ENCODE measurements at regions not wholly inside any gene's neighbourhood (a gene's known extent, or its start where the extent isn't known, plus 50 kb on each side); places are given as distances from the start of the nearest gene placed in this dataset.

DNA sequence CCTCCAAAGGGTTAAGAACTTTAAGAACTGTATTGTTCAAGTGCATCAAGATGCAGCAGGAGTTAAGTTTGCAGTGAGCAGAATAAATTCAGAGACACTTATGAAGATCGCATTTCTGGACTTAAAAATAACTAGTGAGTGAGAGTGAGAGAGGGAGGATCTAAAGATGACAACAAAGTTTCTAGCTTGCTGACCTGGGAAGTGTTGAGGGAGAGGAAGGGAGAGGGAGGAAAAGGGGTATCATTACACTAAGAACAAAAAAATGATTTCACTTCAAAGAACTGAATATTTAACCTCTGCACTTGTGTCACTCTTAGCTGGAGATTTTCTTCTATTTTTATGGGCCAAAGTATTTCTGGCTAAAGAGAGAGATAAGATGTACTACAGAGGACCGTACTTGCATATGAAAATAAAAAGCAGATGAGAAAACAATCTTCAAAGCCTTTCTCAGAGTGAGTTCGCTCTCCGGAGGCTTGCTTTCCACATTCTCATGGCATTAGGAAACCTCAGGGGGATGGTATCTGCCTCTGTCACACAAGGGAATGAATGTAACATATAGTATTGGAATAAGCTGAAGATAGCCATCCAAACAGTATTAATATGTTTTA lies 91.4 kb upstream of the TJP1 start:
- ATAC-seq = no peak
- H3K27ac ChIP-seq (ENCODE audit: extremely low read length, insufficient read depth, low read length) = no peak overlapping the region
- BruUV-seq (replicated peaks) = no TSS peak

DNA sequence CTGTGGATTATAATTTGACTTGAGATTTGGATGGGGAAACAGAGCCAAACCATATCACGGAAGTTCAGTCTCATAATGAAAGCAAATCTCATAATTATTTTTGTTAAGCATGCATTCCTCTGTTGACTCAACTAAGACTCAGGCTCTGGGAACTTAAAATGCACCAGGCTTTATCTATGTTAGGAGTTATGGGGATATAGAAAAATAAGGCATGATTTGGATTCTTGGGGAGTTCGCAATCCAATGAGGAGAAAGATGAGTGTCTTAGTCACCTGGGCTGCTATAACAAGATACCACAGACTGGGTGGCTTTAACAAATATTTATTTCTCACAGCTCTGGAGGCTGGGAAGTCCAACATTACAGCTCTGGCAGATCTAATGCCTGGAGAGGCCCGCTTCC lies 89.4 kb upstream of the TJP1 start:
- BruUV-seq (replicated peaks) = no TSS peak
- in situ Hi-C loops (cut with HindIII; ENCODE audit: extremely low pct_ligation_motif_present, low pct_unique_long_range_greater_than_20kb) = no loop called here
- Histone ChIP-seq H3K4me3 (replicated peaks in 1 of 3; ENCODE audit: insufficient read depth in 1 of 3, low read depth in 2 of 3, low read length in 3 of 3) (no peak overlapping the region), H3K27me3 (ENCODE audit: control insufficient read depth in 1 of 2, insufficient read depth in 2 of 2, low read length in 2 of 2) (no peaks in the 10 kb centered on the region), H3K79me2 (ENCODE audit: insufficient read depth, low read length) (no peaks in the 10 kb centered on the region), H4K20me1 (ENCODE audit: insufficient read depth, low read length) (no peaks in the 10 kb centered on the region), H3K4me2 (ENCODE audit: low read depth, low read length) (no peak overlapping the region), H3K4me1 (ENCODE audit: insufficient read depth, low read length) (no peaks in the 10 kb centered on the region), H2AFZ (ENCODE audit: low read length) (no peak overlapping the region), H3K36me3 (replicated peaks in 1 of 2; ENCODE audit: control insufficient read depth in 1 of 2, insufficient read depth in 2 of 2, low read length in 2 of 2) (no peaks in the 10 kb centered on the region), H3K9me3 (ENCODE audit: low read length) (peaks cover 12% of the 10 kb centered on the region; the same call in 1 of the 2 replicates), H3K27ac (ENCODE audit: extremely low read length, insufficient read depth, low read length) (no peak overlapping the region), H3K9ac (ENCODE audit: insufficient read depth, low read depth, low read length) (no peak overlapping the region)
- CTCF ChIA-PET (ENCODE audit: low intra/inter-chr PET ratio, low total read pairs) = no interaction called here
- 54% methylated on average over 2 of the region's 3 CpGs for WGBS (ENCODE audit: low lambda C conversion rate)
- intact Hi-C loops (cut with micrococcal nuclease; ENCODE audit: unreplicated experiment) = no loop called here
- TF ChIP-seq, protein P1, sequence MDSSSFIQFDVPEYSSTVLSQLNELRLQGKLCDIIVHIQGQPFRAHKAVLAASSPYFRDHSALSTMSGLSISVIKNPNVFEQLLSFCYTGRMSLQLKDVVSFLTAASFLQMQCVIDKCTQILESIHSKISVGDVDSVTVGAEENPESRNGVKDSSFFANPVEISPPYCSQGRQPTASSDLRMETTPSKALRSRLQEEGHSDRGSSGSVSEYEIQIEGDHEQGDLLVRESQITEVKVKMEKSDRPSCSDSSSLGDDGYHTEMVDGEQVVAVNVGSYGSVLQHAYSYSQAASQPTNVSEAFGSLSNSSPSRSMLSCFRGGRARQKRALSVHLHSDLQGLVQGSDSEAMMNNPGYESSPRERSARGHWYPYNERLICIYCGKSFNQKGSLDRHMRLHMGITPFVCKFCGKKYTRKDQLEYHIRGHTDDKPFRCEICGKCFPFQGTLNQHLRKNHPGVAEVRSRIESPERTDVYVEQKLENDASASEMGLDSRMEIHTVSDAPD (CRISPR knock-in tag; IDR thresholded peaks at IDR 0.05) = no peak
- TF ChIP-seq SP5 (CRISPR knock-in tag; IDR thresholded peaks at IDR 0.05; ENCODE audit: borderline replicate concordance, low read depth) (no peak), FOXO1 (CRISPR knock-in tag; IDR thresholded peaks at IDR 0.05) (no peak), ZSCAN9 (CRISPR knock-in tag; IDR thresholded peaks at IDR 0.05; ENCODE audit: borderline replicate concordance) (no peak), MEIS1 (CRISPR knock-in tag; IDR thresholded peaks at IDR 0.05; ENCODE audit: borderline replicate concordance) (no peak), ZBTB21 (CRISPR knock-in tag; IDR thresholded peaks at IDR 0.05) (no peak)
- TF ChIP-seq, protein P2, sequence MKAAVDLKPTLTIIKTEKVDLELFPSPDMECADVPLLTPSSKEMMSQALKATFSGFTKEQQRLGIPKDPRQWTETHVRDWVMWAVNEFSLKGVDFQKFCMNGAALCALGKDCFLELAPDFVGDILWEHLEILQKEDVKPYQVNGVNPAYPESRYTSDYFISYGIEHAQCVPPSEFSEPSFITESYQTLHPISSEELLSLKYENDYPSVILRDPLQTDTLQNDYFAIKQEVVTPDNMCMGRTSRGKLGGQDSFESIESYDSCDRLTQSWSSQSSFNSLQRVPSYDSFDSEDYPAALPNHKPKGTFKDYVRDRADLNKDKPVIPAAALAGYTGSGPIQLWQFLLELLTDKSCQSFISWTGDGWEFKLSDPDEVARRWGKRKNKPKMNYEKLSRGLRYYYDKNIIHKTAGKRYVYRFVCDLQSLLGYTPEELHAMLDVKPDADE (CRISPR knock-in tag; IDR thresholded peaks at IDR 0.05) = no peak
- no peak for ATAC-seq
- no peak for FAIRE-seq
- DNase-seq (ENCODE audit: low spot score) = no peak
- POLR2A ChIA-PET = no interaction called here

More for the DNA sequence above, 91.4 kb upstream of the TJP1 start:
- H3K36me3 ChIP-seq (replicated peaks in 1 of 2; ENCODE audit: control insufficient read depth in 1 of 2, insufficient read depth in 2 of 2, low read length in 2 of 2) = no peaks in the 10 kb centered on the region
- FAIRE-seq = no peak
- DNase-seq (ENCODE audit: low spot score) = no peak
- intact Hi-C loops (cut with micrococcal nuclease; ENCODE audit: unreplicated experiment) (no loop called here), in situ Hi-C loops (cut with HindIII; ENCODE audit: extremely low pct_ligation_motif_present, low pct_unique_long_range_greater_than_20kb) (no loop called here)
- POLR2A ChIA-PET = no interaction called here
- H3K9me3 ChIP-seq (ENCODE audit: low read length) = peaks cover 12% of the 10 kb centered on the region; the same call in 1 of the 2 replicates
- H3K79me2 ChIP-seq (ENCODE audit: insufficient read depth, low read length) = no peaks in the 10 kb centered on the region
- TF ChIP-seq ZNF598 (CRISPR knock-in tag; IDR thresholded peaks at IDR 0.05; ENCODE audit: borderline replicate concordance) = no peak
- no peak overlapping the region for H3K4me2 ChIP-seq (ENCODE audit: low read depth, low read length)
- no peaks in the 10 kb centered on the region for H3K27me3 ChIP-seq (ENCODE audit: control insufficient read depth in 1 of 2, insufficient read depth in 2 of 2, low read length in 2 of 2)
- H3K4me1 ChIP-seq (ENCODE audit: insufficient read depth, low read length) = no peaks in the 10 kb centered on the region
- WGBS (ENCODE audit: low lambda C conversion rate) = 2% methylated on average over 4 of the region's 4 CpGs
- CTCF ChIA-PET (ENCODE audit: low intra/inter-chr PET ratio, low total read pairs) = no interaction called here
- H3K9ac ChIP-seq (ENCODE audit: insufficient read depth, low read depth, low read length) = no peak overlapping the region
- H2AFZ ChIP-seq (ENCODE audit: low read length) = no peak overlapping the region
- H4K20me1 ChIP-seq (ENCODE audit: insufficient read depth, low read length) = no peaks in the 10 kb centered on the region
- no peak overlapping the region for H3K4me3 ChIP-seq (replicated peaks in 1 of 3; ENCODE audit: insufficient read depth in 1 of 3, low read depth in 2 of 3, low read length in 3 of 3)
